ENCODE measurements at regions not wholly inside any gene's neighbourhood (a gene's known extent, or its start where the extent isn't known, plus 50 kb on each side); places are given as distances from the start of the nearest gene placed in this dataset.

DNA sequence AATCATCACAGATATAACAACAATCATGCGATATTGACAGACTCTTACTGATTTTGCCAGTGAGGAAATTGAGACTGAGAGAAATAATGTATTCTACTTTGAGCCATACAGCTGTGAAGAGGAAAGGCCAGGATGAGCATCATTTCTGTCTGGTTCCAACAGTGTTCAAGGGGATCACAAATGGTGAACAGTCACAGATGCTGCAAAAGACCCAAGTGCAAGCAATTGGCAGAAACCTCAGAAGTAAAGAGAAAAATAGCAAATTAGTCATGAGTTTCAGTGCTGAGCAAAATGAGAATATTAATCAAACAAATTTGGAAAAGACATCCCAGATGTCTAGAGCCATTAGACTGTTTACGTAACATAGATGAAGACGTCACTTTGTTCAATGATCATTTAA, 114.1 kb downstream of the RAB38 start:
- no peaks in the 10 kb centered on the region for H3F3A ChIP-seq (ENCODE audit: insufficient read depth, low read length, poor library complexity, severe bottlenecking)

DNA sequence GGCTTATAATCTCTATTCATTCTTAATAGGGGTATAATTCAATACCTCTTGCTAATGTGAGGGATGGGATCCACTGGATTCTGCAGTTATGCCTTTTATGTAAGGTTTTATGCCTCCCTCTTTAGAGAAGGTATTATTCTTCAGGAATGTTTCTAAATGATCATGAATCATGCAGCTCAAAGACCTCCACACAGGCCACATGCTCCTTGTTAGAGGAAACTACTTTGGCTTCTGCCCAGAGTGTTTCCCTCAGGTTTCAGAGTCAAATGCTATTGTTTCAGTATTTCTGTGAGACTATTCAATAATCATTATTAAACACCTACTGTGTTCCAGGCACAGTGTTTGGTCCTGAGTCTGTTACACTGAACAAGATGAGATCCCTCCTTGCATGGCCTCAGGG, 115.9 kb downstream of the RAB38 start:
- Histone ChIP-seq H3K27ac (ENCODE audit: low read length) (no peak overlapping the region), H3K9me2 (ENCODE audit: insufficient read depth, low read length) (no peaks in the 10 kb centered on the region), H3K9ac (ENCODE audit: low read length) (no peak overlapping the region), H3K79me2 (replicated peaks; ENCODE audit: insufficient read depth, low read length) (no peaks in the 10 kb centered on the region), H3K4me2 (ENCODE audit: low read length) (no peak overlapping the region), H2AFZ (ENCODE audit: low read depth, low read length) (no peak overlapping the region), H3K27me3 (ENCODE audit: insufficient read depth, low read depth, low read length) (no peaks in the 10 kb centered on the region), H3K36me3 (ENCODE audit: insufficient read depth, low read length) (no peaks in the 10 kb centered on the region), H3F3A (ENCODE audit: insufficient read depth, low read length, poor library complexity, severe bottlenecking) (no peaks in the 10 kb centered on the region), H4K20me1 (ENCODE audit: insufficient read depth) (no peaks in the 10 kb centered on the region), H3K4me3 (ENCODE audit: low read length) (no peak overlapping the region), H3K9me3 (ENCODE audit: low read length) (no peaks in the 10 kb centered on the region)
- TF ChIP-seq EP300 (conservative IDR thresholded peaks at IDR 0.05; ENCODE audit: poor library complexity, severe bottlenecking), result no peak
- TF ChIP-seq EZH2 (IDR thresholded peaks at IDR 0.05; ENCODE audit: borderline replicate concordance, insufficient read depth, low read length, poor library complexity, severe bottlenecking), result no peak
- TF ChIP-seq MXI1 (conservative IDR thresholded peaks at IDR 0.05; ENCODE audit: poor library complexity, severe bottlenecking), result no peak
- no peak for TF ChIP-seq POLR2AphosphoS5 (IDR thresholded peaks at IDR 0.05)
- TF ChIP-seq, protein P1, sequence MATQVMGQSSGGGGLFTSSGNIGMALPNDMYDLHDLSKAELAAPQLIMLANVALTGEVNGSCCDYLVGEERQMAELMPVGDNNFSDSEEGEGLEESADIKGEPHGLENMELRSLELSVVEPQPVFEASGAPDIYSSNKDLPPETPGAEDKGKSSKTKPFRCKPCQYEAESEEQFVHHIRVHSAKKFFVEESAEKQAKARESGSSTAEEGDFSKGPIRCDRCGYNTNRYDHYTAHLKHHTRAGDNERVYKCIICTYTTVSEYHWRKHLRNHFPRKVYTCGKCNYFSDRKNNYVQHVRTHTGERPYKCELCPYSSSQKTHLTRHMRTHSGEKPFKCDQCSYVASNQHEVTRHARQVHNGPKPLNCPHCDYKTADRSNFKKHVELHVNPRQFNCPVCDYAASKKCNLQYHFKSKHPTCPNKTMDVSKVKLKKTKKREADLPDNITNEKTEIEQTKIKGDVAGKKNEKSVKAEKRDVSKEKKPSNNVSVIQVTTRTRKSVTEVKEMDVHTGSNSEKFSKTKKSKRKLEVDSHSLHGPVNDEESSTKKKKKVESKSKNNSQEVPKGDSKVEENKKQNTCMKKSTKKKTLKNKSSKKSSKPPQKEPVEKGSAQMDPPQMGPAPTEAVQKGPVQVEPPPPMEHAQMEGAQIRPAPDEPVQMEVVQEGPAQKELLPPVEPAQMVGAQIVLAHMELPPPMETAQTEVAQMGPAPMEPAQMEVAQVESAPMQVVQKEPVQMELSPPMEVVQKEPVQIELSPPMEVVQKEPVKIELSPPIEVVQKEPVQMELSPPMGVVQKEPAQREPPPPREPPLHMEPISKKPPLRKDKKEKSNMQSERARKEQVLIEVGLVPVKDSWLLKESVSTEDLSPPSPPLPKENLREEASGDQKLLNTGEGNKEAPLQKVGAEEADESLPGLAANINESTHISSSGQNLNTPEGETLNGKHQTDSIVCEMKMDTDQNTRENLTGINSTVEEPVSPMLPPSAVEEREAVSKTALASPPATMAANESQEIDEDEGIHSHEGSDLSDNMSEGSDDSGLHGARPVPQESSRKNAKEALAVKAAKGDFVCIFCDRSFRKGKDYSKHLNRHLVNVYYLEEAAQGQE (IDR thresholded peaks at IDR 0.05; ENCODE audit: borderline replicate concordance), result no peak
- TF ChIP-seq SMC3 (conservative IDR thresholded peaks at IDR 0.05; ENCODE audit: poor library complexity), result no peak
- TF ChIP-seq TAF1 (IDR thresholded peaks at IDR 0.05; ENCODE audit: low read depth), result no peak
- TF ChIP-seq, protein P2, sequence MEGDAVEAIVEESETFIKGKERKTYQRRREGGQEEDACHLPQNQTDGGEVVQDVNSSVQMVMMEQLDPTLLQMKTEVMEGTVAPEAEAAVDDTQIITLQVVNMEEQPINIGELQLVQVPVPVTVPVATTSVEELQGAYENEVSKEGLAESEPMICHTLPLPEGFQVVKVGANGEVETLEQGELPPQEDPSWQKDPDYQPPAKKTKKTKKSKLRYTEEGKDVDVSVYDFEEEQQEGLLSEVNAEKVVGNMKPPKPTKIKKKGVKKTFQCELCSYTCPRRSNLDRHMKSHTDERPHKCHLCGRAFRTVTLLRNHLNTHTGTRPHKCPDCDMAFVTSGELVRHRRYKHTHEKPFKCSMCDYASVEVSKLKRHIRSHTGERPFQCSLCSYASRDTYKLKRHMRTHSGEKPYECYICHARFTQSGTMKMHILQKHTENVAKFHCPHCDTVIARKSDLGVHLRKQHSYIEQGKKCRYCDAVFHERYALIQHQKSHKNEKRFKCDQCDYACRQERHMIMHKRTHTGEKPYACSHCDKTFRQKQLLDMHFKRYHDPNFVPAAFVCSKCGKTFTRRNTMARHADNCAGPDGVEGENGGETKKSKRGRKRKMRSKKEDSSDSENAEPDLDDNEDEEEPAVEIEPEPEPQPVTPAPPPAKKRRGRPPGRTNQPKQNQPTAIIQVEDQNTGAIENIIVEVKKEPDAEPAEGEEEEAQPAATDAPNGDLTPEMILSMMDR (IDR thresholded peaks at IDR 0.05; ENCODE audit: poor library complexity, severe bottlenecking), result no peak
- no peak for TF ChIP-seq RAD21 (conservative IDR thresholded peaks at IDR 0.05)

More for the DNA sequence above, 114.1 kb downstream of the RAB38 start:
- Histone ChIP-seq H3K27ac (ENCODE audit: low read length) (no peak overlapping the region), H3K9me3 (ENCODE audit: low read length) (no peaks in the 10 kb centered on the region), H3K79me2 (replicated peaks; ENCODE audit: insufficient read depth, low read length) (no peaks in the 10 kb centered on the region), H3K4me3 (ENCODE audit: low read length) (no peak overlapping the region), H3K9me2 (ENCODE audit: insufficient read depth, low read length) (no peaks in the 10 kb centered on the region), H2AFZ (ENCODE audit: low read depth, low read length) (no peak overlapping the region), H3K36me3 (ENCODE audit: insufficient read depth, low read length) (no peaks in the 10 kb centered on the region), H3K4me2 (ENCODE audit: low read length) (no peak overlapping the region), H3K9ac (ENCODE audit: low read length) (no peak overlapping the region), H3K27me3 (ENCODE audit: insufficient read depth, low read depth, low read length) (no peaks in the 10 kb centered on the region), H4K20me1 (ENCODE audit: insufficient read depth) (no peaks in the 10 kb centered on the region)
- TF ChIP-seq, protein P1 (IDR thresholded peaks at IDR 0.05; ENCODE audit: borderline replicate concordance), result no peak
- no peak for TF ChIP-seq EZH2 (IDR thresholded peaks at IDR 0.05; ENCODE audit: borderline replicate concordance, insufficient read depth, low read length, poor library complexity, severe bottlenecking)
- TF ChIP-seq SMC3 (conservative IDR thresholded peaks at IDR 0.05; ENCODE audit: poor library complexity), result no peak
- TF ChIP-seq EP300 (conservative IDR thresholded peaks at IDR 0.05; ENCODE audit: poor library complexity, severe bottlenecking), result no peak
- TF ChIP-seq, protein P2 (IDR thresholded peaks at IDR 0.05; ENCODE audit: poor library complexity, severe bottlenecking), result no peak
- TF ChIP-seq RAD21 (conservative IDR thresholded peaks at IDR 0.05), result no peak
- TF ChIP-seq MXI1 (conservative IDR thresholded peaks at IDR 0.05; ENCODE audit: poor library complexity, severe bottlenecking), result no peak
- no peak for TF ChIP-seq TAF1 (IDR thresholded peaks at IDR 0.05; ENCODE audit: low read depth)
- TF ChIP-seq POLR2AphosphoS5 (IDR thresholded peaks at IDR 0.05), result no peak

Data from neural cell (in vitro differentiated cells).